ENCODE measurements at regions not wholly inside any gene's neighbourhood (a gene's known extent, or its start where the extent isn't known, plus 50 kb on each side); places are given as distances from the start of the nearest gene placed in this dataset.

DNA sequence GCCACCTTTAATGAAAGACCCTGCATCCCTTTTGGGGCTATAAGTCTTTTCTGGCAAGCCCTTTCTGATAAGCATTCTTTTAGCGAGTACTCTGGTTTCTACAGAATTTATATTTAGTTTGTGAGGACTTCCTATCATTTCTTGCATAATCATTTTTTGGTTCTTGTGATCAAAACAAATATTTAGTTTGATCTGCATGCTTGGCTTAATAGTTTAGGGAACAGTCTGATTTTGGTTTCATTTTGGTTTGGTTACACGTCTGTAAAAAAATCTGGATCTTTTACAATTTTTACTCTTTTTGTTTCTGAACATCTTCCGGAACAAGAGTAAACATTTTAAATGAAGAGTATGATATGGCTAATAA lies 1074.4 kb downstream of the CDH9 start:
- no peaks in the 10 kb centered on the region for H4K20me1 ChIP-seq (ENCODE audit: insufficient read depth, low read length)
- H2AFZ ChIP-seq (ENCODE audit: low read depth, low read length) = no peak overlapping the region
- Mint-ChIP-seq H3K27ac (ENCODE audit: unreplicated experiment) (no peak overlapping the region), H3K4me3 (ENCODE audit: unreplicated experiment) (no peak overlapping the region), H3K4me1 (ENCODE audit: low read depth, unreplicated experiment) (no peaks in the 10 kb centered on the region), H3K27me3 (ENCODE audit: low read depth, unreplicated experiment) (no peaks in the 10 kb centered on the region), H3K9me3 (ENCODE audit: unreplicated experiment) (no peaks in the 10 kb centered on the region), H3K36me3 (ENCODE audit: low read depth, unreplicated experiment) (no peaks in the 10 kb centered on the region)
- TF ChIP-seq, protein P1, sequence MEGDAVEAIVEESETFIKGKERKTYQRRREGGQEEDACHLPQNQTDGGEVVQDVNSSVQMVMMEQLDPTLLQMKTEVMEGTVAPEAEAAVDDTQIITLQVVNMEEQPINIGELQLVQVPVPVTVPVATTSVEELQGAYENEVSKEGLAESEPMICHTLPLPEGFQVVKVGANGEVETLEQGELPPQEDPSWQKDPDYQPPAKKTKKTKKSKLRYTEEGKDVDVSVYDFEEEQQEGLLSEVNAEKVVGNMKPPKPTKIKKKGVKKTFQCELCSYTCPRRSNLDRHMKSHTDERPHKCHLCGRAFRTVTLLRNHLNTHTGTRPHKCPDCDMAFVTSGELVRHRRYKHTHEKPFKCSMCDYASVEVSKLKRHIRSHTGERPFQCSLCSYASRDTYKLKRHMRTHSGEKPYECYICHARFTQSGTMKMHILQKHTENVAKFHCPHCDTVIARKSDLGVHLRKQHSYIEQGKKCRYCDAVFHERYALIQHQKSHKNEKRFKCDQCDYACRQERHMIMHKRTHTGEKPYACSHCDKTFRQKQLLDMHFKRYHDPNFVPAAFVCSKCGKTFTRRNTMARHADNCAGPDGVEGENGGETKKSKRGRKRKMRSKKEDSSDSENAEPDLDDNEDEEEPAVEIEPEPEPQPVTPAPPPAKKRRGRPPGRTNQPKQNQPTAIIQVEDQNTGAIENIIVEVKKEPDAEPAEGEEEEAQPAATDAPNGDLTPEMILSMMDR (IDR thresholded peaks at IDR 0.05; ENCODE audit: insufficient read depth, low read depth, low read length) = no peak
- TF ChIP-seq EZH2 (IDR thresholded peaks at IDR 0.05; ENCODE audit: insufficient read depth, low read length) = no peak
- no peaks in the 10 kb centered on the region for H3K79me2 ChIP-seq (ENCODE audit: insufficient read depth, low read length)
- no peaks in the 10 kb centered on the region for H3K36me3 ChIP-seq (ENCODE audit: insufficient read depth, low read length)
- no peak overlapping the region for H3K4me2 ChIP-seq (ENCODE audit: low read length)
- H3K9ac ChIP-seq (ENCODE audit: low read length) = no peak overlapping the region
- H3K27ac ChIP-seq (ENCODE audit: low read depth, low read length) = no peak overlapping the region
- no peaks in the 10 kb centered on the region for H3K9me3 ChIP-seq (ENCODE audit: insufficient read depth, low read depth, low read length)
- H3K4me3 ChIP-seq (ENCODE audit: insufficient read depth, low read depth, low read length) = no peak overlapping the region
- no peaks in the 10 kb centered on the region for H3K4me1 ChIP-seq (ENCODE audit: insufficient read depth, low read length)
- FAIRE-seq = no peak
- no peaks in the 10 kb centered on the region for H3K27me3 ChIP-seq (ENCODE audit: insufficient read depth, low read length)
- no peak for DNase-seq (ENCODE audit: low read depth)

DNA sequence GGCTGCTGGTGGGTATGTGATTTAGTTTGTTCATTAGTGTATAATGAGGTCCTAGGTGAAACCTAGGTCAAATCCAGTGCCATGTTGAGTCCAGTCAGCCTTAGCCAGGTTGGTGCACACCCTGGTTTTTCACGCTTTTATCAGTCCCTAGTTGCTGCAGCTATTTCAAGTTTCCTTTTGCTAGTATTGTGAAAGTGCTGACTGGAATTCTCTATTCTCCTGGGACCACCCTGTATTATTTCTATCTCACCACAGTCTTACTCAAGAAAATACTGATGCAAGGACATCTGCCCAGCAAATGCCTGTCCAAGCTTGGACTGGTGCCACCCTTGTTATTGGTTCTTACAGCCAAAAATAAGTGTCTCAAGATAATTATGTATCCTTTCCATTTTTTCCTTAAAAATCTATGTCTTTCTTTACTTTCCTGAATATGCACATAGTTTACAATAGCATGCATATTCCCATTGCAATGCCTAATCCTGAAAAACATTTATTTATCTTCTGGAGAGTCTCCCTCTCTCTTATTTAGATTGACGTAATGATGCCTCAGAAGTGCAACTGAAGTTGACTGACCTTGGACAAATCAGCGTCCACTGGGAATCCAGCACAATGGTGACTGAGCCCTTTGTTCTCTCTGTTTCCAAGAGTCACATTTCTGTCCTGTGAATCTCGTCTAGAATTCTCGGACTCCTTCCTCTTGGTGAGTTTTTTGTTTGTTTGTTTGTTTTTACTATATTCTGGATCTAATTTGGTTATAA lies 1075.0 kb downstream of the CDH9 start:
- no peaks in the 10 kb centered on the region for H3K9me3 ChIP-seq (ENCODE audit: insufficient read depth, low read depth, low read length)
- H3K36me3 ChIP-seq (ENCODE audit: insufficient read depth, low read length) = no peaks in the 10 kb centered on the region
- no peaks in the 10 kb centered on the region for H3K4me1 ChIP-seq (ENCODE audit: insufficient read depth, low read length)
- H3K4me3 ChIP-seq (ENCODE audit: insufficient read depth, low read depth, low read length) = no peak overlapping the region
- H3K4me1 Mint-ChIP-seq (ENCODE audit: low read depth, unreplicated experiment) = no peaks in the 10 kb centered on the region
- no peaks in the 10 kb centered on the region for H3K36me3 Mint-ChIP-seq (ENCODE audit: low read depth, unreplicated experiment)
- DNase-seq (ENCODE audit: low read depth) (no peak), FAIRE-seq (no peak)
- no peak overlapping the region for H3K4me2 ChIP-seq (ENCODE audit: low read length)
- H3K27me3 Mint-ChIP-seq (ENCODE audit: low read depth, unreplicated experiment) = no peaks in the 10 kb centered on the region
- H3K4me3 Mint-ChIP-seq (ENCODE audit: unreplicated experiment) = no peak overlapping the region
- H3K79me2 ChIP-seq (ENCODE audit: insufficient read depth, low read length) = no peaks in the 10 kb centered on the region
- no peak overlapping the region for H2AFZ ChIP-seq (ENCODE audit: low read depth, low read length)
- H3K9me3 Mint-ChIP-seq (ENCODE audit: unreplicated experiment) = no peaks in the 10 kb centered on the region
- no peaks in the 10 kb centered on the region for H4K20me1 ChIP-seq (ENCODE audit: insufficient read depth, low read length)
- no peak overlapping the region for H3K9ac ChIP-seq (ENCODE audit: low read length)
- H3K27ac ChIP-seq (ENCODE audit: low read depth, low read length) = no peak overlapping the region
- H3K27me3 ChIP-seq (ENCODE audit: insufficient read depth, low read length) = no peaks in the 10 kb centered on the region
- H3K27ac Mint-ChIP-seq (ENCODE audit: unreplicated experiment) = no peak overlapping the region
- no peak for TF ChIP-seq EZH2 (IDR thresholded peaks at IDR 0.05; ENCODE audit: insufficient read depth, low read length)
- TF ChIP-seq, protein P1 (IDR thresholded peaks at IDR 0.05; ENCODE audit: insufficient read depth, low read depth, low read length) = no peak

GRCh38 chr5:25955337-25955736 lies 1083.0 kb downstream of the CDH9 start:
- Mint-ChIP-seq H3K36me3 (ENCODE audit: low read depth, unreplicated experiment) (no peaks in the 10 kb centered on the region), H3K27me3 (ENCODE audit: low read depth, unreplicated experiment) (no peaks in the 10 kb centered on the region), H3K9me3 (ENCODE audit: unreplicated experiment) (no peaks in the 10 kb centered on the region), H3K4me3 (ENCODE audit: unreplicated experiment) (no peak overlapping the region), H3K27ac (ENCODE audit: unreplicated experiment) (no peak overlapping the region), H3K4me1 (ENCODE audit: low read depth, unreplicated experiment) (no peaks in the 10 kb centered on the region)
- no peaks in the 10 kb centered on the region for H3K36me3 ChIP-seq (ENCODE audit: insufficient read depth, low read length)
- TF ChIP-seq, protein P1 (IDR thresholded peaks at IDR 0.05; ENCODE audit: insufficient read depth, low read depth, low read length) = no peak
- TF ChIP-seq EZH2 (IDR thresholded peaks at IDR 0.05; ENCODE audit: insufficient read depth, low read length) = no peak
- no peak overlapping the region for H3K4me2 ChIP-seq (ENCODE audit: low read length)
- no peaks in the 10 kb centered on the region for H3K4me1 ChIP-seq (ENCODE audit: insufficient read depth, low read length)
- no peaks in the 10 kb centered on the region for H3K9me3 ChIP-seq (ENCODE audit: insufficient read depth, low read depth, low read length)
- H4K20me1 ChIP-seq (ENCODE audit: insufficient read depth, low read length) = no peaks in the 10 kb centered on the region
- H3K79me2 ChIP-seq (ENCODE audit: insufficient read depth, low read length) = no peaks in the 10 kb centered on the region
- no peak overlapping the region for H3K4me3 ChIP-seq (ENCODE audit: insufficient read depth, low read depth, low read length)
- H2AFZ ChIP-seq (ENCODE audit: low read depth, low read length) = no peak overlapping the region
- FAIRE-seq (no peak), DNase-seq (ENCODE audit: low read depth) (no peak)
- H3K27ac ChIP-seq (ENCODE audit: low read depth, low read length) = no peak overlapping the region
- no peak overlapping the region for H3K9ac ChIP-seq (ENCODE audit: low read length)
- H3K27me3 ChIP-seq (ENCODE audit: insufficient read depth, low read length) = no peaks in the 10 kb centered on the region

All from astrocyte (in vitro differentiated cells and primary cell).